A549 (cell line): ENCODE measurements at regions not wholly inside any gene's neighbourhood (a gene's known extent, or its start where the extent isn't known, plus 50 kb on each side); places are given as distances from the start of the nearest gene placed in this dataset.

Experiments
- ATAC-seq, 2 experiments: fragments of 200-7000 bp in 1 of 2; fragments of >200 bp in 1 of 2; cut with Nextera tagmentation in 1 of 2; cut with Tn5 transposase in 1 of 2; 3 replicates each; pipeline versions ENCODE4 v1.8.0 to v1.9.1; 2018 to 2020; ENCODE audit warnings: mild to moderate bottlenecking in 1 of 2, moderate library complexity in 1 of 2
- CTCF ChIA-PET: fragments of 300-600 bp; sonication (Branson Sonifier 250); formaldehyde crosslinking; extraction: SDS; loops from one replicate; lab custom pipeline; 2021; ENCODE audit warnings: antibody characterized with exemption, inconsistent platforms; lab: Yijun Ruan, JAX
- POLR2A ChIA-PET: fragments of 350-600 bp; formaldehyde crosslinking; extraction: SDS; loops from one replicate; lab custom pipeline; 2021; ENCODE audit warnings: antibody characterized with exemption, inconsistent platforms; lab: Yijun Ruan, JAX
- DNase-seq, 2 experiments: peaks; one replicate each; pipeline versions ENCODE4 v3.0.0 to v3.0.0-alpha.2; 2011 to 2016; ENCODE audit warnings: low read depth in 1 of 2, low spot score in 1 of 2
- FAIRE-seq: peaks from 2 replicates; lab custom pipeline; 2011; peaks lifted over from hg19 to GRCh38; lab: Jason Lieb, UNC
- H3K27ac ChIP-seq, 2 experiments: fragments of >200 bp; sonication (Bioruptor Twin); formaldehyde crosslinking; 3 replicates each; pipeline ENCODE4 v1.5.1; 2016 to 2017
- H3K4me1 ChIP-seq: fragments of >200 bp; sonication (Bioruptor Twin); formaldehyde crosslinking; 3 replicates; pipeline ENCODE4 v1.6.1; 2016
- H3K4me2 ChIP-seq: fragments of >200 bp; sonication (Bioruptor Twin); formaldehyde crosslinking; 3 replicates; pipeline ENCODE4 v1.6.1; 2016
- H3K4me3 ChIP-seq: fragments of >200 bp; sonication (Bioruptor Twin); formaldehyde crosslinking; 3 replicates; pipeline ENCODE4 v1.5.1; 2016
- H3K9me3 ChIP-seq: fragments of >200 bp; sonication (Bioruptor Twin); formaldehyde crosslinking; 3 replicates; pipeline ENCODE4 v1.6.1; 2016
- BHLHE40 ChIP-seq: IDR thresholded peaks from 2 replicates; pipeline ENCODE4 v1.6.1; 2012; ENCODE audit warnings: low read depth, low read length, inconsistent platforms
- CBX8 ChIP-seq: fragments of 200-600 bp; sonication (generic); IDR thresholded peaks from 2 replicates; pipeline ENCODE4 v1.6.1; 2016
- CEBPB ChIP-seq, 2 experiments: fragments of >200 bp in 1 of 2; sonication (Bioruptor Twin) in 1 of 2; formaldehyde crosslinking in 1 of 2; IDR thresholded peaks; 2 replicates each; pipeline ENCODE4 v1.6.1; 2012 to 2016
- CHD4 ChIP-seq: fragments of 200-600 bp; sonication (generic); IDR thresholded peaks from 2 replicates; pipeline ENCODE4 v1.6.1; 2016; ENCODE audit warnings: antibody characterized with exemption, mild to moderate bottlenecking, borderline replicate concordance
- EP300 ChIP-seq, 2 experiments: fragments of >200 bp; sonication (Bioruptor Twin); formaldehyde crosslinking; IDR thresholded peaks; 2 replicates in 1 of 2; 3 replicates in 1 of 2; pipeline ENCODE4 v1.6.1; 2016 to 2017
- FOSB ChIP-seq: fragments of 250-450 bp; sonication (Bioruptor Pico); IDR thresholded peaks from 2 replicates; pipeline ENCODE4 v1.5.0; 2020; ENCODE audit warnings: mild to moderate bottlenecking, moderate library complexity
- FOSL2 ChIP-seq, 2 experiments: fragments of 450-650 bp in 1 of 2; fragments of >200 bp in 1 of 2; sonication (Bioruptor Twin) in 1 of 2; formaldehyde crosslinking; IDR thresholded peaks; 2 replicates each; pipeline versions ENCODE4 v1.5.0 to v1.6.1; 2016 to 2020; ENCODE audit warnings: mild to moderate bottlenecking in 1 of 2, moderate library complexity in 1 of 2
- FOXS1 ChIP-seq: fragments of 250-450 bp; sonication (Bioruptor Pico); IDR thresholded peaks from 2 replicates; pipeline ENCODE4 v1.5.0; 2020; ENCODE audit warnings: mild to moderate bottlenecking, moderate library complexity
- GATA3 ChIP-seq: IDR thresholded peaks from 2 replicates; pipeline ENCODE4 v1.6.1; 2012; ENCODE audit warnings: borderline replicate concordance
- HOXA7 ChIP-seq: fragments of 250-450 bp; sonication (Bioruptor Pico); IDR thresholded peaks from 2 replicates; pipeline ENCODE4 v1.5.0; 2020; ENCODE audit warnings: mild to moderate bottlenecking, moderate library complexity
- HOXB13 ChIP-seq: fragments of 250-450 bp; sonication (Bioruptor Pico); IDR thresholded peaks from 2 replicates; pipeline ENCODE4 v1.5.0; 2020; ENCODE audit warnings: low read depth, mild to moderate bottlenecking, moderate library complexity
- KDM5A ChIP-seq: fragments of 200-600 bp; sonication (generic); IDR thresholded peaks from 2 replicates; pipeline ENCODE4 v1.6.1; 2016; ENCODE audit warnings: antibody characterized with exemption, mild to moderate bottlenecking
- MAFK ChIP-seq: fragments of 450-650 bp; IDR thresholded peaks from 2 replicates; pipeline ENCODE4 v1.6.1; 2014; ENCODE audit not compliant: partially characterized antibody
- MAZ ChIP-seq: fragments of 150-350 bp; IDR thresholded peaks from 2 replicates; pipeline ENCODE4 v1.6.1; 2014; ENCODE audit warnings: antibody characterized with exemption, low read depth, low read length, borderline replicate concordance
- POLR2AphosphoS2 ChIP-seq: conservative IDR thresholded peaks from 2 replicates; pipeline ENCODE4 v1.6.1; 2012; ENCODE audit warnings: low read length, improper control_type of control experiment, inconsistent platforms
- RARB ChIP-seq: fragments of 250-450 bp; sonication (Bioruptor Pico); IDR thresholded peaks from 2 replicates; pipeline ENCODE4 v1.8.0; 2021; ENCODE audit warnings: mild to moderate bottlenecking, moderate library complexity
- ZFP36 ChIP-seq: fragments of 450-650 bp; IDR thresholded peaks from 2 replicates; pipeline ENCODE4 v1.6.1; 2014; ENCODE audit warnings: borderline replicate concordance; ENCODE audit not compliant: partially characterized antibody
- ZSCAN20 ChIP-seq: fragments of 250-450 bp; sonication (Bioruptor Pico); IDR thresholded peaks from 2 replicates; pipeline ENCODE4 v1.8.0; 2022; ENCODE audit warnings: mild to moderate bottlenecking, moderate library complexity
- WGBS: methylation state at CpG from one replicate; pipeline ENCODE4 v1.1.6; 2017; ENCODE audit errors: missing lambda C conversion rate; 5-methylcytosine and 5-hydroxymethylcytosine counted together
- TF ChIP-seq, protein P1 (sequence below): fragments of 250-450 bp; sonication (Bioruptor Pico); IDR thresholded peaks from 2 replicates; pipeline ENCODE4 v1.5.0; 2020; ENCODE audit warnings: low read depth, mild to moderate bottlenecking, moderate library complexity
- TF ChIP-seq, protein P2 (sequence below): fragments of >200 bp; sonication (Bioruptor Twin); formaldehyde crosslinking; IDR thresholded peaks from 2 replicates; pipeline ENCODE4 v1.6.1; 2016
- TF ChIP-seq, protein P3 (sequence below): fragments of >200 bp; sonication (Bioruptor Twin); formaldehyde crosslinking; IDR thresholded peaks from 3 replicates; pipeline ENCODE4 v1.5.1; 2016
- TF ChIP-seq, protein P4 (sequence below): fragments of 250-450 bp; sonication (Bioruptor Pico); IDR thresholded peaks from 2 replicates; pipeline ENCODE4 v1.5.0; 2021; ENCODE audit warnings: mild to moderate bottlenecking, moderate library complexity, borderline replicate concordance

DNA sequence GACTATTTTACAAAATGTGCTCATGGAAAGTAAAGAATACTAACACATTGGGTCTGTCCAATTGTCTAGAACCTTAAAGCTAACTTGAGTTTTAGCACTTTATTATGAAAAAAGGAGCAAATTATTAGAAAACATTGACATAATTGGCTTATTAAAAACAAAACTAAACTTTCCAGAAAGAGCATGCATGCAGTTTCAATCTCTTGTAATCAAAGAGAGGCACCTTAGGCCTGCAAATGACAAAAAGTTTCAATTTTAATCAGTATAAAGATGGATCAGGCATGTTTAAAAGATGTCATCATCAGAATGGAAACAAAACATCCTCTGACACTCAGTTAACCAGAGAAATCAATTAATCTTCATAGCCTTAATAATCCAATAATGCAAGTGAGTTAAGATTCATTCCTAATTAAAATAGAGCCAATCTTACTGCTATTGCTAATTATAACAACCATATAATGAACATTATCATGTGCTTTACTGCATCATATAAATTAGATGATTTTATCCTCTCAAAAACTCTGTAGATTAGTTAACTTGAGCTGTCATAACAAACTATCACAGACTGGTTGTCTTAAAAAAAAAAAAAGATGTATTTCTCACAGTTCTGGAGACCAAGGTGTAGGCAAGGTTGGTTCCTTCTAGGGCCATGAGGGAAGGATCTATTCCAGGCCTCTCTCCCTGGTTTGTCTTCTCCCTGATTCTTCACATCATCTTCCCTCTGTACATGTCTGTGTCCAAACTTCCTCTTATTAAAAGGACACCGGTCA lies 131.4 kb downstream of the RPAP3 start:
- no peak for DNase-seq
- 88% methylated on average over 1 of the region's 1 CpG for WGBS
- POLR2A ChIA-PET: no interaction called here
- peak; percentile 80 for FAIRE-seq
- Histone ChIP-seq H3K4me2 (no peak overlapping the region), H3K4me3 (no peak overlapping the region), H3K27ac (no peak overlapping the region), H3K9me3 (no peaks in the 10 kb centered on the region), H3K4me1 (no peaks in the 10 kb centered on the region)
- no peak for ATAC-seq
- no peak for TF ChIP-seq HOXA7
- no peak for TF ChIP-seq GATA3
- TF ChIP-seq FOSB (CRISPR knock-in tag): no peak
- TF ChIP-seq POLR2AphosphoS2: no peak
- TF ChIP-seq CHD4: no peak
- TF ChIP-seq, protein P1, sequence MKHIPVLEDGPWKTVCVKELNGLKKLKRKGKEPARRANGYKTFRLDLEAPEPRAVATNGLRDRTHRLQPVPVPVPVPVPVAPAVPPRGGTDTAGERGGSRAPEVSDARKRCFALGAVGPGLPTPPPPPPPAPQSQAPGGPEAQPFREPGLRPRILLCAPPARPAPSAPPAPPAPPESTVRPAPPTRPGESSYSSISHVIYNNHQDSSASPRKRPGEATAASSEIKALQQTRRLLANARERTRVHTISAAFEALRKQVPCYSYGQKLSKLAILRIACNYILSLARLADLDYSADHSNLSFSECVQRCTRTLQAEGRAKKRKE (CRISPR knock-in tag): no peak
- TF ChIP-seq, protein P2, sequence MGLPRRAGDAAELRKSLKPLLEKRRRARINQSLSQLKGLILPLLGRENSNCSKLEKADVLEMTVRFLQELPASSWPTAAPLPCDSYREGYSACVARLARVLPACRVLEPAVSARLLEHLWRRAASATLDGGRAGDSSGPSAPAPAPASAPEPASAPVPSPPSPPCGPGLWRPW: no peak
- no peak for TF ChIP-seq RARB
- TF ChIP-seq BHLHE40: no peak
- TF ChIP-seq, protein P3, sequence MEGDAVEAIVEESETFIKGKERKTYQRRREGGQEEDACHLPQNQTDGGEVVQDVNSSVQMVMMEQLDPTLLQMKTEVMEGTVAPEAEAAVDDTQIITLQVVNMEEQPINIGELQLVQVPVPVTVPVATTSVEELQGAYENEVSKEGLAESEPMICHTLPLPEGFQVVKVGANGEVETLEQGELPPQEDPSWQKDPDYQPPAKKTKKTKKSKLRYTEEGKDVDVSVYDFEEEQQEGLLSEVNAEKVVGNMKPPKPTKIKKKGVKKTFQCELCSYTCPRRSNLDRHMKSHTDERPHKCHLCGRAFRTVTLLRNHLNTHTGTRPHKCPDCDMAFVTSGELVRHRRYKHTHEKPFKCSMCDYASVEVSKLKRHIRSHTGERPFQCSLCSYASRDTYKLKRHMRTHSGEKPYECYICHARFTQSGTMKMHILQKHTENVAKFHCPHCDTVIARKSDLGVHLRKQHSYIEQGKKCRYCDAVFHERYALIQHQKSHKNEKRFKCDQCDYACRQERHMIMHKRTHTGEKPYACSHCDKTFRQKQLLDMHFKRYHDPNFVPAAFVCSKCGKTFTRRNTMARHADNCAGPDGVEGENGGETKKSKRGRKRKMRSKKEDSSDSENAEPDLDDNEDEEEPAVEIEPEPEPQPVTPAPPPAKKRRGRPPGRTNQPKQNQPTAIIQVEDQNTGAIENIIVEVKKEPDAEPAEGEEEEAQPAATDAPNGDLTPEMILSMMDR: no peak
- no peak for TF ChIP-seq ZSCAN20 (CRISPR knock-in tag)
- no peak for TF ChIP-seq EP300 (IDR thresholded peaks at IDR 0.05)
- no peak for TF ChIP-seq KDM5A
- TF ChIP-seq, protein P4, sequence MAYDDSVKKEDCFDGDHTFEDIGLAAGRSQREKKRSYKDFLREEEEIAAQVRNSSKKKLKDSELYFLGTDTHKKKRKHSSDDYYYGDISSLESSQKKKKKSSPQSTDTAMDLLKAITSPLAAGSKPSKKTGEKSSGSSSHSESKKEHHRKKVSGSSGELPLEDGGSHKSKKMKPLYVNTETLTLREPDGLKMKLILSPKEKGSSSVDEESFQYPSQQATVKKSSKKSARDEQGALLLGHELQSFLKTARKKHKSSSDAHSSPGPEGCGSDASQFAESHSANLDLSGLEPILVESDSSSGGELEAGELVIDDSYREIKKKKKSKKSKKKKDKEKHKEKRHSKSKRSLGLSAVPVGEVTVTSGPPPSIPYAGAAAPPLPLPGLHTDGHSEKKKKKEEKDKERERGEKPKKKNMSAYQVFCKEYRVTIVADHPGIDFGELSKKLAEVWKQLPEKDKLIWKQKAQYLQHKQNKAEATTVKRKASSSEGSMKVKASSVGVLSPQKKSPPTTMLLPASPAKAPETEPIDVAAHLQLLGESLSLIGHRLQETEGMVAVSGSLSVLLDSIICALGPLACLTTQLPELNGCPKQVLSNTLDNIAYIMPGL (CRISPR knock-in tag): no peak
- no peak for TF ChIP-seq ZFP36
- no peak for TF ChIP-seq MAZ
- TF ChIP-seq CEBPB (IDR thresholded peaks at IDR 0.05): no peak
- CTCF ChIA-PET: no interaction called here

DNA sequence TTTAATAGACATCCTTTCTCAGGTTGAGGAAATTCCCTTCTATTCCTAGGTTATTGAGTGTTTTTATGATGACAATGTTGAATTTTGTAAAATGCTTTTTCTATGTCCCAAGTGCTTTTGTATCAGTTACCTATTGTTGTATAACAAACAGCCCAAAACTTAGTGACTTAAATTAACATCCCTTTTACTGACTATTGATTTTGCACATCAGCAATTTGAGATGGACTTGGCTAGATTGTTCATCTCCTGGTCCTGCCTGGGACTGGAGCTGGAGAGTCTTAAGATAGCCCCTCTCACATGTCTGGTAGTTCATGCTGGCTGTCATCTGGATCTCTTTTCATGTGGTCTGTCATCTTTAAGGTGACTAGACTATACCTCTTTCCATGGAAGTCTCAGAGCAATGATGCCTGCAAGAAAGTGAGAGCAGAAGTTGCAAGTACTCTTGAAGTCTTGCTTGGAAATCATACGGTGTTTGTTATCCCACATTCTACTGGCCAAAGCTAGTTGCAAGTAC lies 132.6 kb downstream of the RPAP3 start:
- POLR2A ChIA-PET: no interaction called here
- Histone ChIP-seq H3K9me3 (no peaks in the 10 kb centered on the region), H3K27ac (no peak overlapping the region), H3K4me2 (no peak overlapping the region), H3K4me3 (no peak overlapping the region), H3K4me1 (no peaks in the 10 kb centered on the region)
- no peak for ATAC-seq
- no peak for DNase-seq
- 20% methylated on average over 1 of the region's 1 CpG for WGBS
- peak; percentile 56 for FAIRE-seq
- CTCF ChIA-PET: no interaction called here
- TF ChIP-seq MAFK (peak; percentile 64), FOXS1 (no peak), FOSL2 (IDR thresholded peaks at IDR 0.05) (no peak), FOSL2 (CRISPR knock-in tag; IDR thresholded peaks at IDR 0.05) (no peak), HOXB13 (CRISPR knock-in tag) (no peak), CBX8 (no peak)
